Neural cell (in vitro differentiated cells): ENCODE measurements at regions not wholly inside any gene's neighbourhood (a gene's known extent, or its start where the extent isn't known, plus 50 kb on each side); places are given as distances from the start of the nearest gene placed in this dataset.

ENCODE experiments used
- EZH2 ChIP-seq: fragments of 200-600, 300-800 bp; shearing (Covaris generic), sonication (generic); IDR thresholded peaks from 2 replicates; pipeline ENCODE4 v1.6.1; 2014; ENCODE audit warnings: antibody characterized with exemption, low read length, borderline replicate concordance, mild to moderate bottlenecking; ENCODE audit not compliant: insufficient read depth, poor library complexity, severe bottlenecking
- MXI1 ChIP-seq: fragments of 450-650 bp; conservative IDR thresholded peaks from 2 replicates; pipeline ENCODE4 v1.6.1; 2014; ENCODE audit warnings: antibody characterized with exemption, mild to moderate bottlenecking; ENCODE audit not compliant: poor library complexity, severe bottlenecking
- POLR2AphosphoS5 ChIP-seq: IDR thresholded peaks from 2 replicates; pipeline ENCODE4 v1.6.1; 2012
- TF ChIP-seq, protein P1 (sequence below): fragments of 450-650 bp; IDR thresholded peaks from 2 replicates; pipeline ENCODE4 v1.5.1; 2014; ENCODE audit warnings: antibody characterized with exemption, mild to moderate bottlenecking, moderate library complexity; ENCODE audit not compliant: poor library complexity, severe bottlenecking

DNA sequence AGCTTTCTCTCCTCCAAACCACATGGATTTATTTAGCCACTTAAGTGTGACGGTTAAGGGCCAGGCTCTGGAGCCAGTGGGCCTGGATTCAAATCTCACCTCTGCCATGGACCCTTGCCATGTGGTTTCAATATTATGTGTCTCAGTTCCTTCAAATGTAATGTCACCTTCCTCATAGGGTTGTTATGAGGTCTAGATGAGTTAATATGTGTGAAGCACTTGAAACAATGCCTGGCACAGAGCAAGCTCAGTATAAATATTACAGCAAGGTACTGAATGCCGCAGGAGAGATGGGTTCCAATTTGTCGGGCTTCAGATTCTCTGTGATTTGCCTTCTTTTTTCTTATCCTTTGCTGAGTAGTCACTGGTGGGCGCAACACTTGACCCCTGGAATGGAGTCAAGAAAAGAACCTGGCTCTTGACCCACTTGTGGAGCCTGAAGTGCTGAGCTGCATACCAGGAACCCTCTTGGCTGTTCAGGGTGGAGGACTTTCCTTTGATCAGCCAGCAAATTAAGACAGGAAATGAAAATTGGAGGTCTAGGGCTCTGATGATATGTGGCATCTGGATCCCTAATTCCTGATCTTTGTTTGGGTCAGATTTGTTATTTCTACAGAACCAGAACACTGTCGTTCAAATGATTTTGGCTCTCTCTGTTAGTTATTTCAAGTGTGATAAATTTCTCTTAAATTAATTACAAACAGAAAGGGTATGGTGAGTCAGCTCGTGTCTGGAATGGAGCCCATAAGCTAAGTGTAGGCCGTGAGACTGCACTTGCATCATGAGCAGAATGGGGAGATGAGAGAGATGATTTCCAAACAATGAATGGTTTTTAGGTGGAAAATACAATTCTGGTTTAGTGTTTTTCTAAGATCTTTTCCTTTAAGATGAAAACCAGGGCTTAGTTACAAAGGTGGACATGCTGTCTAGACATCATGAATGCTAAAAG, 293.0 kb downstream of the KCNS3 start:
- TF ChIP-seq MXI1 (no peak), EZH2 (no peak), POLR2AphosphoS5 (no peak)
- TF ChIP-seq, protein P1, sequence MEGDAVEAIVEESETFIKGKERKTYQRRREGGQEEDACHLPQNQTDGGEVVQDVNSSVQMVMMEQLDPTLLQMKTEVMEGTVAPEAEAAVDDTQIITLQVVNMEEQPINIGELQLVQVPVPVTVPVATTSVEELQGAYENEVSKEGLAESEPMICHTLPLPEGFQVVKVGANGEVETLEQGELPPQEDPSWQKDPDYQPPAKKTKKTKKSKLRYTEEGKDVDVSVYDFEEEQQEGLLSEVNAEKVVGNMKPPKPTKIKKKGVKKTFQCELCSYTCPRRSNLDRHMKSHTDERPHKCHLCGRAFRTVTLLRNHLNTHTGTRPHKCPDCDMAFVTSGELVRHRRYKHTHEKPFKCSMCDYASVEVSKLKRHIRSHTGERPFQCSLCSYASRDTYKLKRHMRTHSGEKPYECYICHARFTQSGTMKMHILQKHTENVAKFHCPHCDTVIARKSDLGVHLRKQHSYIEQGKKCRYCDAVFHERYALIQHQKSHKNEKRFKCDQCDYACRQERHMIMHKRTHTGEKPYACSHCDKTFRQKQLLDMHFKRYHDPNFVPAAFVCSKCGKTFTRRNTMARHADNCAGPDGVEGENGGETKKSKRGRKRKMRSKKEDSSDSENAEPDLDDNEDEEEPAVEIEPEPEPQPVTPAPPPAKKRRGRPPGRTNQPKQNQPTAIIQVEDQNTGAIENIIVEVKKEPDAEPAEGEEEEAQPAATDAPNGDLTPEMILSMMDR, result no peak
